ENCODE measurements at regions not wholly inside any gene's neighbourhood (a gene's known extent, or its start where the extent isn't known, plus 50 kb on each side); places are given as distances from the start of the nearest gene placed in this dataset.

- no peak overlapping the region for H3K4me3 ChIP-seq (ENCODE audit: low read length)
- TF ChIP-seq CTCF (conservative IDR thresholded peaks at IDR 0.05; ENCODE audit: low read depth, low read length) = no peak
These were observed 173.4 kb downstream of the KIF2B start for GRCh38 chr17:53996131-53996530.

DNA sequence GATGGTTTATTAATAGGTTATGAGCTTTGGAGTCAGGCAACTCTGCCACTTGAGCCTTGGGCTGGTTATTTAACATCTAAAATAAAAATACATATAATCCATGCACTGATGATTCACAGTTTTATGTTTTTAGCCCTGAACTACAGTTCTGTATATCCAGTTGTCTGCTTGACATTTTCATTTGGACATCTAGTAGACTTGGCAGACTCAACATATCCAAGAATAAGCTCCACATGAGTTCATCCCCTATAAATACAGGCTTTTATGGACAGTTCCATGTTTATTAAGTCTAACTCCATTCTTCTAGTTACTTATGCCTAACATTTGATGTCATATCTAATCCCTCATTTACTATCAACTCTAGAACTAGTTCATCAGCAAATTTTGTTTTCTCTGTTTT, 174.2 kb downstream of the KIF2B start:
- no peak for DNase-seq (ENCODE audit: low read depth)
- no peak overlapping the region for H3K4me3 ChIP-seq (ENCODE audit: low read length)
- no peak for TF ChIP-seq CTCF (conservative IDR thresholded peaks at IDR 0.05; ENCODE audit: low read depth, low read length)

More at GRCh38 chr17:53996131-53996530, 173.4 kb downstream of the KIF2B start:
- no peak for DNase-seq (ENCODE audit: low read depth)

DNA sequence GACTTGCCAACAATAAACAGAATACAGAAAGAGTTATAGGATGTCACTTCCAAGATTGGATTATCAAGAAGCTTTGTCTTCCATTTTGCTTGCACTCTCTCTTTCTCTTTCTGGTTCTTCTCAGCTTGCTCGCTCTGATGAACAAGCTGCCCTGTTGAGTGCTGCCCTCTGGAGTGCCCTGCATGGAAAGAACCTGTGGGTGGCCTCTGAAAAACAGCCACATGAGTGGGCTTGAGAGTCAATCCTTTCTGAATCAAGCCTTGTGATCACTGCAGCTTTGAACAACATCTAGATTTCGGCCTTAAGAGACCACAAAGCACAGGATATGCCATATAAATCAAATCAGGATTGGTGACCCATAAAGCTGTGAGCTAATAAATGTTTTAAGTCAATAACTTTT, 185.1 kb downstream of the KIF2B start:
- no peak overlapping the region for H3K4me3 ChIP-seq (ENCODE audit: low read length)
- DNase-seq (ENCODE audit: low read depth) = no peak
- TF ChIP-seq CTCF (conservative IDR thresholded peaks at IDR 0.05; ENCODE audit: low read depth, low read length) = no peak

DNA sequence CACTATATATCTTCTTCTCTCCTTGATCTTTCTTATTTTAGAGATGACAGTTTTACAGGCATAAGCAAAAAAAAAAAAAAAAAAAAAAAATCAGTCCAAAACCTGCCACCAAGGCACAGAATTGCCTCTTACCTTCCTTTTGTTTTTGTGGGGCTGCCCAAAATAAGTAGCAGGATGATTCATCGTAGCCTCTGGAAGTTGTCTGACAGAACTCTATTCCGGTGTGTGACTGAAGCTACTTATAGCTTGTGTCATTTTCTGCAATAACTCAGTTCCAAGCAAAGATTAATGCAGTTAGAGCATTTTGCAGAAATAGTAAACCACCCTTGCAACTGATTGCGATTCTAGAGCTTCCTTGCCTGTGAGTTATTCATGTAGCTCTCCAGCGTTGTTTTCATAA, 186.8 kb downstream of the KIF2B start:
- no peak for TF ChIP-seq CTCF (conservative IDR thresholded peaks at IDR 0.05; ENCODE audit: low read depth, low read length)
- no peak for DNase-seq (ENCODE audit: low read depth)
- no peak overlapping the region for H3K4me3 ChIP-seq (ENCODE audit: low read length)

DNA sequence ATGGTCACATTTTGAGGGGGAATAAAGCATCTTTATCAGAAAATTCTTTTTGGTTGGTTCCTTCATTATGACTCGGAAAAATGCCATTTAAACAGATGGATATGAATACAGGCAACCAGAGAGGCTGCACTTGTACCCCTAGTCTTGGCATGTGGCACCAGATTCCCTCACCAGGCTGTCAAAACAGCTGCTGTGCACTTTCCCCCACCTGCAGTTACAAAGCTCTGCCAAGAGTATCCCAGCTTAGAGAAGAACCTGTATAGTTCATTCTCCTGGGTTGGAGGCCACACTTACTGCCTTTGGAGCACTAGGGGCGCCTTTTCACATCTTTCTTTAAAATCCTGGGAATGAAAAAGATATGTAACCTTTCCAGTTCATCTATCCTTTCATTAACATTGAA, 190.3 kb downstream of the KIF2B start:
- DNase-seq (ENCODE audit: low read depth) = no peak
- no peak for TF ChIP-seq CTCF (conservative IDR thresholded peaks at IDR 0.05; ENCODE audit: low read depth, low read length)
- no peak overlapping the region for H3K4me3 ChIP-seq (ENCODE audit: low read length)

DNA sequence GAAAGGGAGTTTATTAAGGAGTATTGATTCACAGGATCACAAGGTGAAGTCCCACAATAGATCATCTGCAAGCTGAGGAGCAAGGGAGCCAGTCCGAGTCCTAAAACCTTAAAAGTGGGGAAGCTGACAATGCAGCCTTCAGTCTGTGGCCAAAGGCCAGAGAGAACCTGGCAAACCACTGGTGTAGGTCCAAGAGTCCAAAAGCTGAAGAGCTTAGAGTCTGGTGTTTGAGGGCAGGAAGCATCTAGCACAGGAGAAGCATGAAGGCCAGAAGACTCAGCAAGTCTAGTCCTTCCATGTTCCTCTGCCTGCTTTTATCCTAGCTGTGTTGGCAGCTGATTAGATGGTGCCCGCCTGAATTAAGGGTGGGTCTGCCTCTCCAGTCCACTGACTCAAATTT, 193.0 kb downstream of the KIF2B start:
- no peak for DNase-seq (ENCODE audit: low read depth)
- no peak overlapping the region for H3K4me3 ChIP-seq (ENCODE audit: low read length)
- TF ChIP-seq CTCF (conservative IDR thresholded peaks at IDR 0.05; ENCODE audit: low read depth, low read length) = no peak

DNA sequence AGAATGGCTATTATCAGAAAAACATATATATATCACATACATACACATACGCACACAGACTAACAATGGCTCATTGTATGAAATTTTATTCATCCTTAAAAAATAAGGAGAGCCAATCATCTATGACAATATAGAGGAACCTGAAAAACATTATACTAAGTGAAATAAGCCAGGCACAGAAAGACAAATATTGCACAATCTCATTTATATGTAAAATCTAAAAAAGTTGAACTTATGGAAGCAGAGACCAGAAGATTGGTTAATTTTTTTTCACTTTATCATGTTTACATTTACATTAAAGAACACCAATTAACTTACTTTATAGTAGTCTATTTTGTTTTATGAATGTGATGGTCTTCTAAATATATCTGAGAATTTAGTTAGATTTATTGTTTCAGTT, 198.7 kb downstream of the KIF2B start:
- no peak overlapping the region for H3K4me3 ChIP-seq (ENCODE audit: low read length)
- no peak for TF ChIP-seq CTCF (conservative IDR thresholded peaks at IDR 0.05; ENCODE audit: low read depth, low read length)
- DNase-seq (ENCODE audit: low read depth) = no peak
